ENCODE measurements at regions not wholly inside any gene's neighbourhood (a gene's known extent, or its start where the extent isn't known, plus 50 kb on each side); places are given as distances from the start of the nearest gene placed in this dataset.
A peak's percentile ranks its signal among the peaks of the same experiment; 100 is the strongest.
"Not testable (repeated sequence)": the region's sequence is repeated elsewhere in the genome, so short reads cannot be mapped to it uniquely, and the experiment has no call there.

- peak in 1 of 2 donors; percentile 89 for DNase-seq (ENCODE audit: low read depth in 2 of 2)
Measured at GRCh38 chr11:105432241-105432995, 177.5 kb upstream of the GRIA4 start.

- DNase-seq (ENCODE audit: low read depth in 2 of 2), result no peak
Measured at GRCh38 chr11:105429096-105429910, 180.6 kb upstream of the GRIA4 start.

GRCh38 chr11:105407101-105407500, 202.8 kb upstream of the GRIA4 start:
- no peak for DNase-seq (ENCODE audit: low read depth in 2 of 2)

- no peak for DNase-seq (ENCODE audit: low read depth in 2 of 2)
Measured at GRCh38 chr11:105401269-105401809, 208.5 kb upstream of the GRIA4 start.

- no peak for DNase-seq (ENCODE audit: low read depth in 2 of 2)
Measured at GRCh38 chr11:105399511-105399910, 210.4 kb upstream of the GRIA4 start.

GRCh38 chr11:105398636-105399035, 211.2 kb upstream of the GRIA4 start:
- DNase-seq (ENCODE audit: low read depth in 2 of 2), result no peak

GRCh38 chr11:105393326-105393725, 216.5 kb upstream of the GRIA4 start:
- DNase-seq (ENCODE audit: low read depth in 2 of 2), result peak in 1 of 2 donors; percentile 0

GRCh38 chr11:105392556-105392955, 217.3 kb upstream of the GRIA4 start:
- no peak for DNase-seq (ENCODE audit: low read depth in 2 of 2)

GRCh38 chr11:105389952-105390351, 219.9 kb upstream of the GRIA4 start:
- DNase-seq (ENCODE audit: low read depth in 2 of 2), result no peak

- no peak for DNase-seq (ENCODE audit: low read depth in 2 of 2)
Measured at GRCh38 chr11:105388006-105388405, 221.9 kb upstream of the GRIA4 start.

GRCh38 chr11:105381941-105382340, 227.9 kb upstream of the GRIA4 start:
- DNase-seq (ENCODE audit: low read depth in 2 of 2), result no peak

- no peak for DNase-seq (ENCODE audit: low read depth in 2 of 2)
Measured at GRCh38 chr11:105377870-105378269, 232.0 kb upstream of the GRIA4 start.

GRCh38 chr11:105372206-105372605, 232.6 kb upstream of the CARD18 start:
- DNase-seq (ENCODE audit: low read depth in 2 of 2), result peak; percentile 2 to 32

GRCh38 chr11:105371311-105371710, 231.7 kb upstream of the CARD18 start:
- DNase-seq (ENCODE audit: low read depth in 2 of 2), result no peak

GRCh38 chr11:105368711-105369110, 229.1 kb upstream of the CARD18 start:
- DNase-seq (ENCODE audit: low read depth in 2 of 2), result no peak

- no peak for DNase-seq (ENCODE audit: low read depth in 2 of 2)
Measured at GRCh38 chr11:105367129-105367528, 227.6 kb upstream of the CARD18 start.

- DNase-seq (ENCODE audit: low read depth in 2 of 2), result no peak
Measured at GRCh38 chr11:105361651-105362050, 222.1 kb upstream of the CARD18 start.

- no peak for DNase-seq (ENCODE audit: low read depth in 2 of 2)
Measured at GRCh38 chr11:105357764-105358163, 218.2 kb upstream of the CARD18 start.

GRCh38 chr11:105357146-105357545, 217.6 kb upstream of the CARD18 start:
- no peak for DNase-seq (ENCODE audit: low read depth in 2 of 2)

GRCh38 chr11:105349867-105350266, 210.3 kb upstream of the CARD18 start:
- DNase-seq (ENCODE audit: low read depth in 2 of 2), result not testable (repeated sequence)

GRCh38 chr11:105344938-105345337, 205.4 kb upstream of the CARD18 start:
- DNase-seq (ENCODE audit: low read depth in 2 of 2), result peak; percentile 3 to 20

GRCh38 chr11:105334025-105334714, 194.6 kb upstream of the CARD18 start:
- no peak for DNase-seq (ENCODE audit: low read depth in 2 of 2)
